ENCODE measurements at regions not wholly inside any gene's neighbourhood (a gene's known extent, or its start where the extent isn't known, plus 50 kb on each side); places are given as distances from the start of the nearest gene placed in this dataset.

DNA sequence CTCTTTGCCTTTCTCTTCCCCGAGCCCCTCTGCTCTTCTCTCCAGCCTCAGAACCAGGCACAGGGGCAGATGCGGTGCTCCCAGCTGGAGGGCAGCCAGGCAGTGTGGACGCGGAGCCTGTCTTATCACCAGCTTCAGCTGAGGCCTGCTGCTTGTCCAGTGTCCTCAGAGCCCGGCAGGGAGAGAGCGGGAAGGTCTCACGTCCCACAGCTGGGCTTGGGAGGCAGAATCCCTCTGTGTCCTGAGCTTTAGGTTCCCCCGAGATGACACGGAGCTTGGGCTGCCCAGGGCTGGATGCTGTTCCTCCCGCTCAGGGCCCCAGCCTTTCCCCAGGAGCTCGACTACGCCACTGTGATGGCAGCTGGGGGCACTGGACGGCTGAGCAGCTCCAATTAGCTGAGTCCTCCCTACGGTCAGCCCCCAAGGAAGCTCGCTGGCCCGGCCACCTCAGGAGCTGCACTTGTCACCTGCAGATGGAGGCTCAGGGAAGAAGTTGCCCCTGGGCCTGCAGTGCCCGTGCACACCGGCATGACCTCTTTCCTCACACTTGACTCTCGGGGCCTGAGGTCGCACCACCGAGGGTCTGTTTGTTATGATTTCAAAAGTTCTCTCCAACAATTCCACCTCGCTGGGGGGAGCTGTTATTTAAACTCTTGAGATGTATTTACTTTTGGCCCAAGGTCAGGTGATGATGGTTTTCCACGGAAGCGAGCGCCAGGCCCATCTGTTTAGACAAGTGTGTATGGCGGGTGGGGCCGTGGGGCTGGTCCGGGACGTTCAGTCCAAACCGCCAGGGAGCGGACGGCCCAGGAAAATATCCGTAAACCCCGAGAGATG, 127.3 kb downstream of the SIK1 start:
- TF ChIP-seq CTCF (IDR thresholded peaks at IDR 0.05; ENCODE audit: insufficient read depth, low read depth, low read length), result no peak
- H3K4me3 ChIP-seq (ENCODE audit: low read depth, low read length), result no peak overlapping the region
- no peak for DNase-seq (ENCODE audit: low read depth)

DNA sequence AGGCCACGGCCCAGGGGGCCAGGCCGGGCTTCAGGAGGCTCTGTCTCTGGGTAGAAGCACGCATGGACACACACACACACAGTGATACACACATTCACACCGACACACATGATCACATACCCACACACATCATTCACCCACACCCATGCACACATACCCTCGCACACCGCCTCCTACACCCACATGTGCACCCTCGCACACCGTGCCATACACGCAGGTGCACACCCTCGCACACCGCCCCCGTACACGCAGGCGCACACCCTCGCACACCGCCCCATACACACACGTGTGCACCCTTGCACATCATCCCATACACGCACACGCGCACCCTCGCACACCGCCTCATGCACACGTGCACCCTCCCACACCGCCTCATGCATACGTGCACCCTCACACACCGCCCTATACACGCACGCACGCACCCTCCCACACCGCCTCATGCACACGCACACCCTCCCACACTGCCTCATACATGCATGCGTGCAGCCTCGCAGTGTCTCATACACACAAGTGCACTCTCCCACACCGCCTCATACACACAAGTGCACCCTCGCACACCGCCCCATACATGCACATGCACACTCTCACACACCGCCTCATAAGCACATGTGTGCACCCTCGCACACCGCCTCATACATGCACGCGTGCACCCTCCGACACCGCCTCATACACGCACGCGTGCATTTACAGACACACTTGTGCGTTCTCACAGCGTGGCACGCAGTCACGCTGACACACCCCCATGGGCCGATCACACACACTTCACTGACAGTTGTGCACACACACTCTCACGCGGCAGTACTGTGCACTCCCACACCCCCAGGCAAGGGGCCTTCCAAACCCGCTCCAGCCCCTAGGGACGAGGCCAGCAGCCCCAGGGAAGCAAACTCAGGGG, 128.1 kb downstream of the SIK1 start:
- no peak overlapping the region for H3K4me3 ChIP-seq (ENCODE audit: low read depth, low read length)
- no peak for DNase-seq (ENCODE audit: low read depth)
- no peak for TF ChIP-seq CTCF (IDR thresholded peaks at IDR 0.05; ENCODE audit: insufficient read depth, low read depth, low read length)

DNA sequence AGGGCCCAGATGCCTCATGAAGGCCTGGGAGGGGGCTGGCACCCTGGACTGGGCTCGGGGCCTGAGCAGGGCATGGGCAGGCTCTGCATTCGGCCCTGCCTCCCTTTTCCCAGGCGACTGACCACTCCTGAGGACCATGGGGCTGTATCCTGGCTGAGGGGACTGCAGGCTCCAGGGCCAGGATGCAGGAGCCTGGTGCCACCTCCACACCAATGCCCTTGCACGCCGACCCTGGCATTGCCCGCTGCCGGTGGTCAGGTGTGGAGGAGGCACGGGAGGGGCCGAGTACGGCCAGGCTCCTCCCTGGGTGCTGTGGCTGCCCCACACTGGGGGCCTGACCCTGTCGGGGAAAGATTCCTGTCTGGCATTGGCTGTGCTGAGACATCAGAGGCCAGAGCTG, 128.9 kb downstream of the SIK1 start:
- no peak overlapping the region for H3K4me3 ChIP-seq (ENCODE audit: low read depth, low read length)
- TF ChIP-seq CTCF (IDR thresholded peaks at IDR 0.05; ENCODE audit: insufficient read depth, low read depth, low read length), result no peak
- no peak for DNase-seq (ENCODE audit: low read depth)

DNA sequence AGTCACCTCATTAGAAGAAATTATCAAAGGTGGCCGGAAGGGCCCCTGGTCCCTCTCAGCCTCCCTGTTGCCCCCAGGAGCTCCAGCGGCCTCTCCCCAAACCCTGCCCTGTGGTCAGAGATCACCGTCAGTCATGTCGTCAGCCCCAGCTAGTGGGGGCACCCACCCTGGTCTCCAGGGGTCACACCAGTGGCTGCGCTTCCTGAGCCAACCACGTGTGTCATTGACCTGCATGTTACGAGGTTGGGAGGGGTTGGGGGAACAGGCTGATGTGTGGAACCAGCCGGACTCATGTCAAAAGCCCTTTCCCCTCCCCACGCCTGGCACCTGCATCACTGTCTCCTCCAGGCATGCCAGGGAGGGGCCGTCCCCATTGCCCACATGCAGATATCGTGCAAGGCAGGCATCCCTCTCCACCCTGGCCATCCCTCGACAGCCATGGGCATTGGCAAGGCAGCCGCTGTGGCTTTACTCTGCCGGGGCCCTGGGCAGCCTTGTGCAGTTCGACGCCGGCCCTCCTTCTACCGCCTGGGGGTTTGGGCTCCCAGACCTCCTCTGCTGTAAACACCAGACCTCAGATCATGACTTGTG, 128.7 kb downstream of the CRYAA start:
- no peak overlapping the region for H3K4me3 ChIP-seq (ENCODE audit: low read depth, low read length)
- no peak for DNase-seq (ENCODE audit: low read depth)
- no peak for TF ChIP-seq CTCF (IDR thresholded peaks at IDR 0.05; ENCODE audit: insufficient read depth, low read depth, low read length)

DNA sequence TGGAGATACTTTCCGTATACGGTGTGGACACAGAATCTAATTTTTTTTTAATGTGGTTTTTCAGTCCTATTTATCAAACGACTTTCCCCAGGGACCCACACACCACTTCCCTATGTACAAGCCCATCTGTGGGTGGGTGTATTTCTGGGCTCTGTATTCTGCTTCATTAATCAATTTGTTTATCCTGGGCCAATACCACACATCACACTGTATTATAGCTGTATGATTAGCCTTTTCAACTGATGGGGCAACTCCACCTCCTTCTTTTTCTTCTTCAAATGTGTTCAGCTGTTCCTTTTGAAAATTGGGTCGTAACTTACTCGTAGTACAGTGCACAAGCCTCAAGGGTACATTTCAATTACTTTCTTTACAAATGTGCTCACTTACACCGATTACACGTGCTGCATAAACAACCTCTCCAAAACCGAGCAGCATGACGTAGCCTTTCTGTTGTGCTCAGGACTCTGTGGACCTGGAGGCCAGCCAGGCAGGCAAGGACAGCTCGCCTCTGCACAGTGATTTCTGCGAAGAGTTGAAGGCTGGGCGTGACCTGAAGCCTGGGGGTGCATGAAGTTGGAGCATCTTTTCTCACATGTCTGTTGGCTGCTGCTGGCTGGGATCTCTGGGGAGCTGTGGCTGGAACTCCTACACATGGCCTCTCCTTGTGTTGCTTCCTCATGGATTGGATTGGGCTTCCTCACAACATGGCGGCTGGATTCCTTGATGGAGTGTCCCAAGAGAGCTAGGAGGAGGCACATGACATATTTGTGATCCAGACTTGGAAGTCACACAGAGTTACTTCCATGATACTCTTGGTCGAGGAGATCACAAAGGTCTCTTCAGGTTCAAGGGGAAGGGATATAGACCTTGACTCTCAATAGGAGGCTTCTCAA, 126.5 kb downstream of the CRYAA start:
- no peak for DNase-seq (ENCODE audit: low read depth)
- no peak for TF ChIP-seq CTCF (IDR thresholded peaks at IDR 0.05; ENCODE audit: insufficient read depth, low read depth, low read length)
- H3K4me3 ChIP-seq (ENCODE audit: low read depth, low read length), result no peak overlapping the region
